ENCODE measurements at regions not wholly inside any gene's neighbourhood (a gene's known extent, or its start where the extent isn't known, plus 50 kb on each side); places are given as distances from the start of the nearest gene placed in this dataset.

DNA sequence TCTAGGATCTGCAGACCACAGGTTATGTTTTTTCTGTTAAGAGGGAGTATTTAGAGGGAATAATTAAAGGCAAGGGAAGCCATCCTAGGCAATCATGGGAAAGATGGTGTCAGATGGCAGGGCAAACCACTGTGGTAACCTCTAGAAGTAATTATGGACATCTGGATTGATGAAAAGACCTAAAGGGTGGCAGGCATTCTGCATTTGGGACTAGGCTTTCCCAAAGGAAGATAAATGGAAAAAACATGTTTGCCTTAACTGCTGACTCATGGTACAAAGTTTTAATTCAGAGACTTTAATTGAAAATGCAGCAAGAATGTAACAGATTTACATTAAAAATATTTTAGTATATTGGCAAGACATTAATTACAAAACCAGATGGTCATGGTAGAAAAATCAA, 88.1 kb downstream of the TMEM30B start:
- TF ChIP-seq, protein P1, sequence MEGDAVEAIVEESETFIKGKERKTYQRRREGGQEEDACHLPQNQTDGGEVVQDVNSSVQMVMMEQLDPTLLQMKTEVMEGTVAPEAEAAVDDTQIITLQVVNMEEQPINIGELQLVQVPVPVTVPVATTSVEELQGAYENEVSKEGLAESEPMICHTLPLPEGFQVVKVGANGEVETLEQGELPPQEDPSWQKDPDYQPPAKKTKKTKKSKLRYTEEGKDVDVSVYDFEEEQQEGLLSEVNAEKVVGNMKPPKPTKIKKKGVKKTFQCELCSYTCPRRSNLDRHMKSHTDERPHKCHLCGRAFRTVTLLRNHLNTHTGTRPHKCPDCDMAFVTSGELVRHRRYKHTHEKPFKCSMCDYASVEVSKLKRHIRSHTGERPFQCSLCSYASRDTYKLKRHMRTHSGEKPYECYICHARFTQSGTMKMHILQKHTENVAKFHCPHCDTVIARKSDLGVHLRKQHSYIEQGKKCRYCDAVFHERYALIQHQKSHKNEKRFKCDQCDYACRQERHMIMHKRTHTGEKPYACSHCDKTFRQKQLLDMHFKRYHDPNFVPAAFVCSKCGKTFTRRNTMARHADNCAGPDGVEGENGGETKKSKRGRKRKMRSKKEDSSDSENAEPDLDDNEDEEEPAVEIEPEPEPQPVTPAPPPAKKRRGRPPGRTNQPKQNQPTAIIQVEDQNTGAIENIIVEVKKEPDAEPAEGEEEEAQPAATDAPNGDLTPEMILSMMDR (IDR thresholded peaks at IDR 0.05; ENCODE audit: low read depth, low read length, missing input control) = no peak
- no peak for TF ChIP-seq NR2F2 (IDR thresholded peaks at IDR 0.05)
- TF ChIP-seq EGR1 (IDR thresholded peaks at IDR 0.05; ENCODE audit: low read depth in 2 of 2) = no peak
- TF ChIP-seq, protein P2, sequence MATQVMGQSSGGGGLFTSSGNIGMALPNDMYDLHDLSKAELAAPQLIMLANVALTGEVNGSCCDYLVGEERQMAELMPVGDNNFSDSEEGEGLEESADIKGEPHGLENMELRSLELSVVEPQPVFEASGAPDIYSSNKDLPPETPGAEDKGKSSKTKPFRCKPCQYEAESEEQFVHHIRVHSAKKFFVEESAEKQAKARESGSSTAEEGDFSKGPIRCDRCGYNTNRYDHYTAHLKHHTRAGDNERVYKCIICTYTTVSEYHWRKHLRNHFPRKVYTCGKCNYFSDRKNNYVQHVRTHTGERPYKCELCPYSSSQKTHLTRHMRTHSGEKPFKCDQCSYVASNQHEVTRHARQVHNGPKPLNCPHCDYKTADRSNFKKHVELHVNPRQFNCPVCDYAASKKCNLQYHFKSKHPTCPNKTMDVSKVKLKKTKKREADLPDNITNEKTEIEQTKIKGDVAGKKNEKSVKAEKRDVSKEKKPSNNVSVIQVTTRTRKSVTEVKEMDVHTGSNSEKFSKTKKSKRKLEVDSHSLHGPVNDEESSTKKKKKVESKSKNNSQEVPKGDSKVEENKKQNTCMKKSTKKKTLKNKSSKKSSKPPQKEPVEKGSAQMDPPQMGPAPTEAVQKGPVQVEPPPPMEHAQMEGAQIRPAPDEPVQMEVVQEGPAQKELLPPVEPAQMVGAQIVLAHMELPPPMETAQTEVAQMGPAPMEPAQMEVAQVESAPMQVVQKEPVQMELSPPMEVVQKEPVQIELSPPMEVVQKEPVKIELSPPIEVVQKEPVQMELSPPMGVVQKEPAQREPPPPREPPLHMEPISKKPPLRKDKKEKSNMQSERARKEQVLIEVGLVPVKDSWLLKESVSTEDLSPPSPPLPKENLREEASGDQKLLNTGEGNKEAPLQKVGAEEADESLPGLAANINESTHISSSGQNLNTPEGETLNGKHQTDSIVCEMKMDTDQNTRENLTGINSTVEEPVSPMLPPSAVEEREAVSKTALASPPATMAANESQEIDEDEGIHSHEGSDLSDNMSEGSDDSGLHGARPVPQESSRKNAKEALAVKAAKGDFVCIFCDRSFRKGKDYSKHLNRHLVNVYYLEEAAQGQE (IDR thresholded peaks at IDR 0.05) = no peak
- no peak for TF ChIP-seq FOXA1 (IDR thresholded peaks at IDR 0.05)
- TF ChIP-seq, protein P3, sequence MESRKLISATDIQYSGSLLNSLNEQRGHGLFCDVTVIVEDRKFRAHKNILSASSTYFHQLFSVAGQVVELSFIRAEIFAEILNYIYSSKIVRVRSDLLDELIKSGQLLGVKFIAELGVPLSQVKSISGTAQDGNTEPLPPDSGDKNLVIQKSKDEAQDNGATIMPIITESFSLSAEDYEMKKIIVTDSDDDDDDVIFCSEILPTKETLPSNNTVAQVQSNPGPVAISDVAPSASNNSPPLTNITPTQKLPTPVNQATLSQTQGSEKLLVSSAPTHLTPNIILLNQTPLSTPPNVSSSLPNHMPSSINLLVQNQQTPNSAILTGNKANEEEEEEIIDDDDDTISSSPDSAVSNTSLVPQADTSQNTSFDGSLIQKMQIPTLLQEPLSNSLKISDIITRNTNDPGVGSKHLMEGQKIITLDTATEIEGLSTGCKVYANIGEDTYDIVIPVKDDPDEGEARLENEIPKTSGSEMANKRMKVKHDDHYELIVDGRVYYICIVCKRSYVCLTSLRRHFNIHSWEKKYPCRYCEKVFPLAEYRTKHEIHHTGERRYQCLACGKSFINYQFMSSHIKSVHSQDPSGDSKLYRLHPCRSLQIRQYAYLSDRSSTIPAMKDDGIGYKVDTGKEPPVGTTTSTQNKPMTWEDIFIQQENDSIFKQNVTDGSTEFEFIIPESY (IDR thresholded peaks at IDR 0.05) = no peak
- TF ChIP-seq, protein P4, sequence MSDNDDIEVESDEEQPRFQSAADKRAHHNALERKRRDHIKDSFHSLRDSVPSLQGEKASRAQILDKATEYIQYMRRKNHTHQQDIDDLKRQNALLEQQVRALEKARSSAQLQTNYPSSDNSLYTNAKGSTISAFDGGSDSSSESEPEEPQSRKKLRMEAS (IDR thresholded peaks at IDR 0.05) = no peak
- TF ChIP-seq YY1 (IDR thresholded peaks at IDR 0.05) = no peak
- TF ChIP-seq SP1 (IDR thresholded peaks at IDR 0.05) = no peak
- TF ChIP-seq TAF1 (conservative IDR thresholded peaks at IDR 0.05) = no peak
- no peak for TF ChIP-seq RAD21 (IDR thresholded peaks at IDR 0.05)
- no peak for TF ChIP-seq GABPA (IDR thresholded peaks at IDR 0.05 in 1 of 2, conservative IDR thresholded peaks at IDR 0.05 in 1 of 2)
- peaks cover 0 to 5% (median 4%) of the 10 kb centered on the region in 4 donors for H3K4me1 ChIP-seq (ENCODE audit: control insufficient read depth in 4 of 4, insufficient read depth in 4 of 4, low read length in 3 of 4)
- H3K36me3 ChIP-seq (ENCODE audit: control insufficient read depth in 4 of 4, insufficient read depth in 3 of 4, low read depth in 1 of 4, low read length in 3 of 4) = no peaks in the 10 kb centered on the region
- no peak overlapping the region for H3K27ac ChIP-seq (ENCODE audit: low read depth in 1 of 2, low read length in 2 of 2)
- no peak for DNase-seq (ENCODE audit: low spot score)
- no peaks in the 10 kb centered on the region for H3K9me3 ChIP-seq (ENCODE audit: control insufficient read depth in 4 of 4, low read length in 3 of 4)
- H3K27me3 ChIP-seq (ENCODE audit: control insufficient read depth in 4 of 4, insufficient read depth in 4 of 4, low read length in 3 of 4) = no peaks in the 10 kb centered on the region
- H3K9ac ChIP-seq (ENCODE audit: low read depth in 1 of 2, low read length in 2 of 2) = no peak overlapping the region
- H3K4me3 ChIP-seq (ENCODE audit: low read depth in 1 of 3, low read length in 3 of 3) = no peak overlapping the region

DNA sequence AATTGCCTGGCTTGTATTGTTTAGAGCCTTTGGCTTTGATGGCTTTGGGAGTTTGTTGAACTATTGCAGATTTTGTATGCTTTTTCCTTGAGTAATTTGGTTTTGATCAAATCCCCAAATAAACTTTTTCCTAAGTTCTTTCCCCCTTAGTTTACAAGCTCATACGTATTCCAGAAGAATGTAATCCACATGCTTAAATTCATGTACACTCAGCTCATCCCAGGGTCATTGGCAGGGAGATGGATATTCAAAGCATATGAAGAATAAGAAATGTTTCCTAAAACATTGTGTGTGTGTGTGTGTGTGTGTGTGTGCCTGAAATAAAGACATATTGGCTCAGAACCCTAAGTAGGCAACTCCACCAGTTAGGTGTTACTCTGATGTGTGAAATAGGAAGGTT, 89.4 kb downstream of the TMEM30B start:
- 83% methylated on average over 1 of the region's 1 CpG for WGBS
- Histone ChIP-seq H3K4me1 (ENCODE audit: control insufficient read depth in 4 of 4, insufficient read depth in 4 of 4, low read length in 3 of 4) (peaks cover 0 to 5% (median 4%) of the 10 kb centered on the region in 4 donors), H3K27ac (ENCODE audit: low read depth in 1 of 2, low read length in 2 of 2) (no peak overlapping the region), H3K9me3 (ENCODE audit: control insufficient read depth in 4 of 4, low read length in 3 of 4) (no peaks in the 10 kb centered on the region), H3K36me3 (ENCODE audit: control insufficient read depth in 4 of 4, insufficient read depth in 3 of 4, low read depth in 1 of 4, low read length in 3 of 4) (no peaks in the 10 kb centered on the region), H3K9ac (ENCODE audit: low read depth in 1 of 2, low read length in 2 of 2) (no peak overlapping the region), H3K27me3 (ENCODE audit: control insufficient read depth in 4 of 4, insufficient read depth in 4 of 4, low read length in 3 of 4) (no peaks in the 10 kb centered on the region), H3K4me3 (ENCODE audit: low read depth in 1 of 3, low read length in 3 of 3) (no peak overlapping the region)
- DNase-seq (ENCODE audit: low spot score) = no peak
- TF ChIP-seq, protein P1 (IDR thresholded peaks at IDR 0.05; ENCODE audit: low read depth, low read length, missing input control) = no peak
- TF ChIP-seq HNF4G (IDR thresholded peaks at IDR 0.05) (no peak), RAD21 (IDR thresholded peaks at IDR 0.05) (no peak), SP1 (IDR thresholded peaks at IDR 0.05) (no peak), JUND (IDR thresholded peaks at IDR 0.05) (no peak), YY1 (IDR thresholded peaks at IDR 0.05) (no peak), NR2F2 (IDR thresholded peaks at IDR 0.05) (no peak), GABPA (IDR thresholded peaks at IDR 0.05 in 1 of 2, conservative IDR thresholded peaks at IDR 0.05 in 1 of 2) (no peak), HNF4A (conservative IDR thresholded peaks at IDR 0.05) (no peak), EGR1 (IDR thresholded peaks at IDR 0.05; ENCODE audit: low read depth in 2 of 2) (no peak), TAF1 (conservative IDR thresholded peaks at IDR 0.05) (no peak)
- TF ChIP-seq, protein P3 (IDR thresholded peaks at IDR 0.05) = no peak
- TF ChIP-seq, protein P5, sequence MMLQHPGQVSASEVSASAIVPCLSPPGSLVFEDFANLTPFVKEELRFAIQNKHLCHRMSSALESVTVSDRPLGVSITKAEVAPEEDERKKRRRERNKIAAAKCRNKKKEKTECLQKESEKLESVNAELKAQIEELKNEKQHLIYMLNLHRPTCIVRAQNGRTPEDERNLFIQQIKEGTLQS (IDR thresholded peaks at IDR 0.05) = no peak
- TF ChIP-seq, protein P4 (IDR thresholded peaks at IDR 0.05) = no peak

Data from liver (tissue), 8 donors.